Body of pancreas (tissue), 4 donors: ENCODE measurements at regions not wholly inside any gene's neighbourhood (a gene's known extent, or its start where the extent isn't known, plus 50 kb on each side); places are given as distances from the start of the nearest gene placed in this dataset.

Experiments used
- POLR2A ChIP-seq, 3 donors: fragments of 450-650 bp; IDR thresholded peaks; one replicate each; pipeline ENCODE4 v1.6.1; 2016; ENCODE audit warnings: antibody characterized with exemption in 3 of 3, mild to moderate bottlenecking in 2 of 3
- TF ChIP-seq, protein P1 (sequence below), 7 experiments: fragments of 450-650 bp in 4 of 7; fragments of 200-600 bp in 3 of 7; sonication (generic) in 3 of 7; IDR thresholded peaks; one replicate each; pipeline ENCODE4 v1.5.1; 2016 to 2019; ENCODE audit warnings: antibody characterized with exemption in 7 of 7

DNA sequence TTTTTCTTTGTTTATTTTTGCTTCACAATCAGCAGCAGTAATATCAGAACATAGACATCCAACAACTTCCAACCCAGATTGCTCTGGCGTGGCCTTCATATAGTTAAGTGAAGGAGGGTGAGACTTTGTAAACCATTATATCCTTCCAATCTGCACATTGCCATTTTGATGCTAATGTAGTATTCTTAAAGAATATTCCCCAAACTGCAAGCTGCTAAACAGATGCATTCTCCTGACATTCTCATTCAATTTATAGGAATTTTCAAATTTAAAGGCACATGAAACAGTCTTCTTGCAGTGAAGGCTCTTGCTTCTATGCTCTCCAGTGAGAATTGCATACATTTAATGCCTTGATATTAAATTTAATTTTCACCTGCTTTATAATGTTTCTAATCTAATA, 181.2 kb upstream of the EDIL3 start:
- TF ChIP-seq, protein P1, sequence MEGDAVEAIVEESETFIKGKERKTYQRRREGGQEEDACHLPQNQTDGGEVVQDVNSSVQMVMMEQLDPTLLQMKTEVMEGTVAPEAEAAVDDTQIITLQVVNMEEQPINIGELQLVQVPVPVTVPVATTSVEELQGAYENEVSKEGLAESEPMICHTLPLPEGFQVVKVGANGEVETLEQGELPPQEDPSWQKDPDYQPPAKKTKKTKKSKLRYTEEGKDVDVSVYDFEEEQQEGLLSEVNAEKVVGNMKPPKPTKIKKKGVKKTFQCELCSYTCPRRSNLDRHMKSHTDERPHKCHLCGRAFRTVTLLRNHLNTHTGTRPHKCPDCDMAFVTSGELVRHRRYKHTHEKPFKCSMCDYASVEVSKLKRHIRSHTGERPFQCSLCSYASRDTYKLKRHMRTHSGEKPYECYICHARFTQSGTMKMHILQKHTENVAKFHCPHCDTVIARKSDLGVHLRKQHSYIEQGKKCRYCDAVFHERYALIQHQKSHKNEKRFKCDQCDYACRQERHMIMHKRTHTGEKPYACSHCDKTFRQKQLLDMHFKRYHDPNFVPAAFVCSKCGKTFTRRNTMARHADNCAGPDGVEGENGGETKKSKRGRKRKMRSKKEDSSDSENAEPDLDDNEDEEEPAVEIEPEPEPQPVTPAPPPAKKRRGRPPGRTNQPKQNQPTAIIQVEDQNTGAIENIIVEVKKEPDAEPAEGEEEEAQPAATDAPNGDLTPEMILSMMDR (IDR thresholded peaks at IDR 0.05), result no peak
- no peak for TF ChIP-seq POLR2A (IDR thresholded peaks at IDR 0.05)
